ENCODE measurements at regions not wholly inside any gene's neighbourhood (a gene's known extent, or its start where the extent isn't known, plus 50 kb on each side); places are given as distances from the start of the nearest gene placed in this dataset.

DNA sequence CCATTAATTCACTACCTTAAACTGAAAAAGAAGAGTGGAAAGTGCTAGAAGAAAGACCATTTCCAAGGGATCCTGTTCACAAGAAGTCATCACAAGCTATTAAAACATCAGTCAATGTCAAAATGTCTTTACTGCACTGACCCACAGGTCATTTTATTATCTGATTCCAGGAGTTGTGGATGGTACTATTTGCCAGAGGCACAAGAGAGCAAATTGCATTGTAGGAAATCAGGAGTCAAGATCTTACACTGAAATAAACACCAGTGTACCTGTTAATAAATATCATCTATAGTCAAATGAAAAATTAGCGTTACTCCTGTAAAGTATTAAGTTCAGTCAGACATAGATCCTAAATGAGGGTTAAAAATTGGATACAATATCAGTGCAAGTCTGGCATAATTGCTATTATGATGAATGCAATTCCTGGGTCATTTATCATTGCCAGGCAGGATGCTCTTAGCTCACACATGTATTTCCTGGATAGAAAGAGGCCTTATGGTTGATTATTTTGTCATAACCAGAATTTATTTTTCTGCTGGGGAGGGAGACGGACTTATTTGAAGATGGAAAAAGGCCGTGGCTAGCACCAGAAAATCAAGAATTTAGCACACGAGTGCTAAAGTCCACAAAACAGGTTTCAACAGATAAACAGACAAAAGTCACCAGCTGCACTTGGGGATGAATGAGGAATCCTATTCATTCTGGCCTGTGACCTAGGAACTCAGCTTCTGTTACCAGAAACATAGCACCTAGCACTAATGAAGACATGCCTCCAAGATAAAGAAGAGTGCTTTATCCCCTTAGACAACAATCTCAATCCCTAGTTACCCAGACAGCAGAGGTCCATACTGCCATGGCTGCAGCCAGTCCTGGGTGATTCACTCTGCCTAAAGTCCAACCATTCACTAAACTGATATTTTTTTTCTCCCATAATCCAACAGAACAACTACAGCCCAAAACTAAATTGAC, 683.1 kb upstream of the POM121L12 start:
- no peak for TF ChIP-seq POLR2A (IDR thresholded peaks at IDR 0.05; ENCODE audit: low read depth, low read length)
- no peak for TF ChIP-seq TAF1 (IDR thresholded peaks at IDR 0.05; ENCODE audit: low read depth, low read length)
- no peak for TF ChIP-seq POLR2AphosphoS5 (IDR thresholded peaks at IDR 0.05; ENCODE audit: low read depth, low read length)
